ENCODE measurements at regions not wholly inside any gene's neighbourhood (a gene's known extent, or its start where the extent isn't known, plus 50 kb on each side); places are given as distances from the start of the nearest gene placed in this dataset.
"Not testable (repeated sequence)": the region's sequence is repeated elsewhere in the genome, so short reads cannot be mapped to it uniquely, and the experiment has no call there.

GRCh38 chr3:187484547-187485295 is 116.5 kb downstream of the RTP4 start:
- no peak for DNase-seq (ENCODE audit: low read depth in 4 of 4, low spot score in 3 of 4)

GRCh38 chr3:187481426-187481825 is 113.2 kb downstream of the RTP4 start:
- DNase-seq (ENCODE audit: low read depth in 4 of 4, low spot score in 3 of 4) = no peak

GRCh38 chr3:187475613-187476012 is 107.4 kb downstream of the RTP4 start:
- DNase-seq (ENCODE audit: low read depth in 4 of 4, low spot score in 3 of 4) = not testable (repeated sequence)

- no peak for DNase-seq (ENCODE audit: low read depth in 4 of 4, low spot score in 3 of 4)
These were observed 105.7 kb downstream of the RTP4 start for GRCh38 chr3:187473778-187474406.

- DNase-seq (ENCODE audit: low read depth in 4 of 4, low spot score in 3 of 4) = not testable (repeated sequence)
These were observed 98.1 kb downstream of the RTP4 start for GRCh38 chr3:187466306-187466705.

GRCh38 chr3:187465503-187465902 is 97.3 kb downstream of the RTP4 start:
- DNase-seq (ENCODE audit: low read depth in 4 of 4, low spot score in 3 of 4) = no peak

GRCh38 chr3:187464682-187465081 is 96.5 kb downstream of the RTP4 start:
- no peak for DNase-seq (ENCODE audit: low read depth in 4 of 4, low spot score in 3 of 4)

- no peak for DNase-seq (ENCODE audit: low read depth in 4 of 4, low spot score in 3 of 4)
These were observed 90.7 kb downstream of the RTP4 start for GRCh38 chr3:187458921-187459320.

- DNase-seq (ENCODE audit: low read depth in 4 of 4, low spot score in 3 of 4) = no peak
These were observed 90.2 kb downstream of the RTP4 start for GRCh38 chr3:187458383-187458782.

GRCh38 chr3:187456250-187456649 is 88.1 kb downstream of the RTP4 start:
- peak in 1 of 4 donors; percentile 2 for DNase-seq (ENCODE audit: low read depth in 4 of 4, low spot score in 3 of 4)

- DNase-seq (ENCODE audit: low read depth in 4 of 4, low spot score in 3 of 4) = no peak
These were observed 86.1 kb downstream of the RTP4 start for GRCh38 chr3:187454085-187454815.

- DNase-seq (ENCODE audit: low read depth in 4 of 4, low spot score in 3 of 4) = no peak
These were observed 82.4 kb downstream of the RTP4 start for GRCh38 chr3:187450431-187451190.

- DNase-seq (ENCODE audit: low read depth in 4 of 4, low spot score in 3 of 4) = no peak
These were observed 80.5 kb downstream of the RTP4 start for GRCh38 chr3:187448674-187449073.

- no peak for DNase-seq (ENCODE audit: low read depth in 4 of 4, low spot score in 3 of 4)
These were observed 79.6 kb downstream of the RTP4 start for GRCh38 chr3:187447737-187448136.

GRCh38 chr3:187445356-187445755 is 77.2 kb downstream of the RTP4 start:
- no peak for DNase-seq (ENCODE audit: low read depth in 4 of 4, low spot score in 3 of 4)

- no peak for DNase-seq (ENCODE audit: low read depth in 4 of 4, low spot score in 3 of 4)
These were observed 66.3 kb downstream of the RTP4 start for GRCh38 chr3:187434524-187434923.

- no peak for DNase-seq (ENCODE audit: low read depth in 4 of 4, low spot score in 3 of 4)
These were observed 62.4 kb downstream of the RTP4 start for GRCh38 chr3:187430576-187430975.
